GM10266 (cell line): ENCODE measurements at regions not wholly inside any gene's neighbourhood (a gene's known extent, or its start where the extent isn't known, plus 50 kb on each side); places are given as distances from the start of the nearest gene placed in this dataset.
"Not testable (repeated sequence)": the region's sequence is repeated elsewhere in the genome, so short reads cannot be mapped to it uniquely, and the experiment has no call there.

Experiments used
- DNase-seq: peaks from one replicate; pipeline ENCODE4 v3.0.0; 2012; ENCODE audit errors: extremely low spot score
- CTCF ChIP-seq: IDR thresholded peaks from 2 replicates; pipeline ENCODE4 v1.5.1; 2012; ENCODE audit warnings: mild to moderate bottlenecking, low read depth; ENCODE audit not compliant: control insufficient read depth, insufficient read depth; ENCODE audit errors: missing control alignments

GRCh38 chr5:42121401-42121800 is 196.3 kb downstream of the FBXO4 start:
- DNase-seq: no peak
- TF ChIP-seq CTCF: no peak

- TF ChIP-seq CTCF: no peak
- no peak for DNase-seq
Observed at GRCh38 chr5:42131081-42131480, 206.0 kb downstream of the FBXO4 start.

DNA sequence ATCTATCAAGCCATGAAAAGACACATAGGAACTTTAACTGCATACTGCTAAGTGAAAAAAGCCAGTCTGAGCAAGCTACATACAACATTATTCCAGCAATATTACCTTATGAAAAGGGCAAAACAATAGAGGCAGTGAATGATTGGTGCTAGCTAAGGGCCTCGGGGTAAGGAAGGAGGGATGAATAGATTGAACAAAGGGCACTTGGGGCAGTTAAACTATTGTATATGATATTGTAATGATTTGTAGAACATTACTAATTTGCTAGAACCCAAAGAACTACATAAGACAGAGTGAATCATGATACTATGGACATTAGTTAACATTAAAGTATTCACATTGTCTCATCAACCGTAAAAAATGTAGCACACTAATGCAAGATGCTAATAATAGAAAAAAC is 218.3 kb downstream of the FBXO4 start:
- no peak for TF ChIP-seq CTCF
- DNase-seq: no peak

DNA sequence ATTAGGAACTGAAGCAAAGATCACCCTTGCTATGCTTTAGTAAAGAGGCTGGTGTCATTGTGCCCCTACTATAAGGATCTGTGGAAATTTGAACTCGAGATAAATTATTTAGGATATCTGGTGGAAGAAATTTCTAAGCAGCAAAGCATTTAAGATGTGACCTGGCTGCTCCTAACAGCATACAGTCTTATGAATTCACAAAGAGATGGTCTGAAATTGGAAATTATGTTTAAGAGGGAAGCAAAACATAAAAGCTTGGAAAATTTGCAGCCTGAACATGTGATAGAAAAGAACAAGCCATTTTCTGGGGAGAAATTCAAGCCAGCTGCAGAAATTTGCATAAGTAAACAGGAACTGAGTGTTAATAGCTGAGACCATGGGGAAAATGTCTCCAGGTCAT is 223.7 kb downstream of the FBXO4 start:
- no peak for DNase-seq
- no peak for TF ChIP-seq CTCF

DNA sequence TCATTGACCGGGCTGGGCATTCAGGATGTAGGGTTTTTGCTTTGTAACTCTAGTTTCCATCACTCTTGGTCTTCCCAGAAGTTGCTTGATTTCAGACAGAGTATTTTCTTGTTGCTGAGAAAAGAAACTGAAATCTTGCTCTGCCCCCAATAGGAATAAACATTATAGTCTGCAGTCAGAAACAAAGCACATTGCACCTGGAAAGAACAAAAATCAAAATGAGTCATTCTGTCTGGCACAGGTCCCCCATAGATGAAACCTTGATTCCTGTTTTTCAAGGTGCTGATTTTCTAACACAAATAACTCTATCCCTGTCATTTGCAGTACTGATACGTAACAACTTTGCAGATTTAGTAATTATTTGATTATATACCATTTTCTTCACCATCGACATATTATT is 232.1 kb downstream of the FBXO4 start:
- TF ChIP-seq CTCF: no peak
- no peak for DNase-seq

- no peak for TF ChIP-seq CTCF
Observed at GRCh38 chr5:42163083-42163482, 238.0 kb downstream of the FBXO4 start.

GRCh38 chr5:42168091-42168670 is 243.1 kb downstream of the FBXO4 start:
- no peak for TF ChIP-seq CTCF
- DNase-seq: no peak

More at GRCh38 chr5:42163083-42163482, 238.0 kb downstream of the FBXO4 start:
- DNase-seq: no peak

DNA sequence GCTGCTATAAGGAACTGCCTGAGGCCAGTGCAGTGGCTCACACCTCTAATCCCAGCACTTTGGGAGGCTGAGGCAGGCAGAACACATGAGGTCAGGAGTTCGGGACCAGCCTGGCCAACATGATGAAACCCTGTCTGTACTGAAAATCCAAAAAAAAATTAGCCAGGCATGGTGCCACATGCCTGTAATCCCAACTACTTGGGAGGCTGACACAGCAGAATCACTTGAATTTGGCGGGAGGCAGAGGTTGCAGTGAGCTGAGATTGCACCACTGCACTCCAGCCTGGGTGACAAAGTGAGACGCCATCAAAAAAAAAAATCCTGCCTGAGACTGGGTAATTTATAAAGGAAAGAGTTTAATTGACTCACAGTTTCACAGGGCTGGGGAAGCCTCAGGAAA is 247.1 kb upstream of the GHR start:
- DNase-seq: not testable (repeated sequence)

GRCh38 chr5:42179843-42180242 is 243.4 kb upstream of the GHR start:
- DNase-seq: not testable (repeated sequence)
